GM21390 (cell line): ENCODE measurements at regions not wholly inside any gene's neighbourhood (a gene's known extent, or its start where the extent isn't known, plus 50 kb on each side); places are given as distances from the start of the nearest gene placed in this dataset.
A peak's percentile ranks its signal among the peaks of the same experiment; 100 is the strongest.
"Not testable (repeated sequence)": the region's sequence is repeated elsewhere in the genome, so short reads cannot be mapped to it uniquely, and the experiment has no call there.

Source experiments
- ATAC-seq: cut with Tn5 transposase; IDR thresholded peaks from one replicate; pipeline ENCODE4 v1.9.1; 2021; ENCODE audit not compliant: unreplicated experiment

DNA sequence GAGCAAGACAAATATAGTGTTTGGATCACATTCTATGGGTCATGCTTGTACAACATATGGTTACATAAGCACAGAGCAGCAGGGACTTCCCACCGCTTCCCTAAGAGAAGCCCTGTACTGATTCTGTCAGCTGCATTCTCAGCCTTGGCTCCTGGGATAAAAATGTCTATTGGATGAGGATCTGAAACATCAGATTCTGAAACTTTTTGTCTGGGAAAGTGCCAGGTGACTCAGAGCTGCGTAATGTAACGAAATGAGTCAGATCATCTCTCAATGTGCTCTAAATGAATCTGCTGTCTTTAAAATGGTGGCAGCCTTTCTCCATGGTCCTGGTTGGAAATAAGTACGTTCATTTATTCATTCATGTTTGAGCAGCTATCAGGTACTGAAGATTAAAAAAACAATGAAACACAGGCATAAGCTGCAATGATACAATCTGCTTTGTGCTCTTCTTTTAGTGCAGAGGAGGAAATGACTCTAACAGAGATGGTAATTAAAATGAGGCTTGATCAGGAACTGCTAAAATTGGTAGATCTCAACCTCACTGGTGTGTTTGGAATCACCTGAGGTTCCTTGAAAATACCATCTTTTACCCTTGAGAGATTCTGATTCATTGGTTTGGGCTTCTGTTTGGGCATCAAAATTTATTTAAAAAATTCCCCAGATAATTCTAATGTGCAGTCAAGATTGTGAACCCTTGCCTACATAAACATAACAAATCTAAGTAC is 99.1 kb upstream of the NAP1L1 start:
- ATAC-seq: peak; percentile 90

DNA sequence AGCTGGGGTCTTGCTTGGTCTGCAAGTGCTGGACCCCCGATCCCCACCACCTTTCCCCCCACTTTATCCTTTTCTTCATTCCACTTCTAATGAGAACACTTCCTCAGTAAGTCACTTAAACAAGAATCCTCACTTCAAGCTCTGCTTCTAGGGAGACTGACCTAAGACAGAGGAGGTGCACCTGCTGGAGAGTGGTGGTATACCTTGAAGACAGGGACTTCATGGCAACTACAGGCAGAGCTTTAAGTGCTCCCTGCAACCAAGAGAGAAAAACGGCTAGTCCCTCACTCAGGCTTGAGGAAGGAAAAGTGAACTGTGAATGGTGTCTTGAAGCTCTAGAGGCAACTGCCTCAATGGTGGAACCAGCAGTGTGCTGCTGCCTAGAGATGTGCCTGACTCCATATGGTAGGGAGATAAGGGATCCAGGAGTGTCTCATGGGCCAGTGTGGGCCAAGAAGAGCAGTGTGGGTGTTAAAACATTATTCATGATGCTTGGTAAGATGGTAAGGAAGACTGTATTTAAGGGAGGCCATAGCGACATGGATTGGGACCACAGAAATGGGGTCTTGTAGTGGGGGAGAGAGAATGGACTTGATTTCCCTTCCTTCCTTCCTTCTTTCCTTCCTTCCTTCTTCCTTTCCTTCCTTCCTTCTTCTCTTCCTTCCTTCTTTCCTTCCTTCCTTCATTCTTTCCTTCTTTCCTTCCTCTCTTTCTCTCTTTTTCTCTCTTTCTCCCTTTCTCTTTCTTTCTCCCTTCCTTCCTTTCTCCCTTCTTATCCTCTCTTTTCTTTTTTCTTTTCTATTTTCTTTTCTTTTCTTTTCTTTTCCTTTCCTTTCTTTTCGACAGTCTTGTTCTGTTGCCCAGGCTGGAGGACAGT is 96.2 kb upstream of the NAP1L1 start:
- ATAC-seq: no peak

DNA sequence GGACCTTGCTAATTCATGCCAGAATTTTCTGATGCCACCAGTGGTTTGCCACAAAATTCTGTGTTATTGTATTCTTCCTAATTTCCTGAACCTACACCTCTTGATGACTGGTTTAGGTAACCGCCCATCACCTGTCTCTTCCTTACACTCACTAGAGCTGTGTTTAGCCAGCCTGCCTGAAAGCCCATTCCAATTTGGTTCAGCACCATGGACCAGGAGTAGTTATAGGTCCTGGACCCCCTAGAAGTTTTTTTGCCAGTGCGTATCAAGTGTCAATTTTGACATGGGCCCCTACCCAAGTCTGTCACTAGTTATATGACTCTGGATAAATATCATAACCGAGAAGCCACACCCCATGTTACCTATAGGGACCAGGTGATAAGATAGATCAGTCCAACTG is 94.0 kb upstream of the NAP1L1 start:
- no peak for ATAC-seq

DNA sequence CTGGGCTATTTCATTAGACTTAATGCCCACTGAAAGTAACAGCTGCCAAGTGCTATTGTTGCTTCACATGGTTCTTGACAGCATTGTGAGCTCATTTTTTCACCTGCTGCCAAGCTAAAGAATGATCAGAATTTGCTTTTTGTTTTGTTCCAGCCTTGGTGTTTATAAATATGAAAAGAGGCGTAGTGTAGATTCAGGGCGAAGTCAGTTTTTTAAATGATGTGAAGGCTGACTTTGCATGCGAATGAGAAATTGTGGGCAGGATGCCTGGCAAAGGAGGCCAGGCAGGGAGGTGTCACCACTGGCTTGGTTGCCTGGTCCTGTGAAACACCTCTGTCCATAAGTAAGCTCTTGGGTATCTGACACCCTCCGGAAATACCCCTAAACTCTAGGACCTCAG is 93.3 kb upstream of the NAP1L1 start:
- ATAC-seq: no peak

DNA sequence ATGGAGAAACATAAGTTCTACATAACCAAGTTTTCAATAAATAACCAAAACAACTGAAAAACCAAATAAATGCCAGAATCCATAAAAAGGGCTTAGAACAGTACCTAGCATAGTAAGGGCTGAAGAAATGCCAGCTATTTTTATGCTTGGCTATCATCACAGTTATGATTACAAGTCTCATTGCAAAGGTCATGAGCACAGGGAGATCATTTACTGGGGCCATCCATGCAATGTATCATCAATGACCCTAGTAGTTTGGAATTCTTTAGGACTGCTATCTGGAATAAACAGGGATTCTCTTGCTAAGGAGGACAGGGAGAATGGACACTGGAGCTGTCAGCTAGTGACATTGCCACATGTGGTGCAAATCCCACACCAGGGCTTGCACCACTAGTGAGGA is 92.5 kb upstream of the NAP1L1 start:
- no peak for ATAC-seq

DNA sequence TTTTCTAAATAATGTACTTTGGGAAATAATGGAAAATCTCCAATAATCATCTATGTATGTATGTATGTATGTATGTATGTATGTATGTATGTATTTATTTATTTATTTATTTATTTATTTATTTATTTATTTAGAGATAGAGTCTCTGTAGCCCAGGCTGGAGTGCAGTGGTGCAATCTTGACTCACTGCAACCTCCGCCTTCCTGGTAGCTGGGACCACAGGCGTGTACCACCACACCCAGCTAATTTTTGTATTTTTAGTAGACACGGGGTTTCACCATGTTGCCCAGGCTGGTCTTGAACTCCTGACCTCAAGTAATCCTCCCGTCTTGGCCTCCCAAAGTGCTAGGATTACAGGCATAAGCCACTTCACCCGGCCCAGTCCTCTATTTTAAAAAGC is 91.5 kb upstream of the NAP1L1 start:
- ATAC-seq: not testable (repeated sequence)

DNA sequence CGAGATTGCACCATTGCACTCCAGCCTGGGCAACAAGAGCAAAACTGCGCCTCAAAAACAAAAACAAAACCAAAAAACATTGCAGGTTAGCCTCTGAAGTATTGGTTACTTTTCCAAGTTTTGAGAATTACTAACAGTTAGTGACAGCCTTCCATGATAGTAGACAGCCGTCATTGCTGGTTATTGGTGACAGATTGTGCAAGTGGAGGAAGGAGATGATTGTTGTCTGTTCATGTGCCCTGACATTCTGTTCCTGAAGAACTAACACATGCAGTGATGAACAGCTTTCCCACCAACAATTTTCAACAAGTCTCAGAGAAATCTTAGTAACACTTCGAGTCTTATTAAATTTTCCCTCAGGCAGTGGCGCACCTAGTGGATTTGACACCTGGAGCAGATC is 89.3 kb upstream of the NAP1L1 start:
- ATAC-seq: no peak

DNA sequence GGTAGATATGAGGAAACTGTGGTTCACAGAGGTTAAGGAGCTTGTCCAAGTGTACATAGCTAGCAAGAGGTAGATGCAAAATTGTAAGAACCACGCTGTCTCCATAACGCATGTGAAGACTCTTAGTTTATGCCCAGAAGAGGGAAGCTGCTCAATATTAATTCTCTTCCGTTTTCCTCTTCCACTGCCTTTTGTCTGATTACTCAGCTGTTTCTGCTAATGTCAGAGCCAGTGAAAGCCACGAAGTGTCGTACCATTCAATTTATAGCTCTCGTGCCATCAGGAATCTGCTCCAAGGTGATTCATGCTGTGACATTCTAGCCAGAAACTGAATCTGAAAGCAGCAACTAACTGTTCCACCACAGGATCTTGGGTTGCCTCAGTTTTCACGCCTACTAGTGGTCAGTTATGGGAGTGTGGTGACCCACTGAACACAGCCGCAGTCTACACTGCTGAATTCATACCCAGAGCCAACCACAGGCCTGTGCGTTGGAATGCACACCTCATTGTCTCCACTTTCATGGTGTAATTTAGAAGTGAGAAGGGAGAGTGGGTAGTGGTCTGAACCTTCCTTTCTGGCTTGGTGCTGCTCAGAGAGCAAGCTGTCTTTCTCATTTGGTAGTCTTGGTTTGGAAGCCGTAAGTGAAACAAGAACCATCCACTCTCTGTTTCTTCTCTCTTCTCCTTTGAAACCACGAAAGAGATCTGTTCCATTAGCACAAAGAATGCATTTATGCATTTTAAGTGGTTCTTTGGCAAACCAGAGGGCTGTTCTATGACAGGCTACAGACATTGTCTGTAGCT is 74.2 kb upstream of the NAP1L1 start:
- peak; percentile 95 for ATAC-seq

DNA sequence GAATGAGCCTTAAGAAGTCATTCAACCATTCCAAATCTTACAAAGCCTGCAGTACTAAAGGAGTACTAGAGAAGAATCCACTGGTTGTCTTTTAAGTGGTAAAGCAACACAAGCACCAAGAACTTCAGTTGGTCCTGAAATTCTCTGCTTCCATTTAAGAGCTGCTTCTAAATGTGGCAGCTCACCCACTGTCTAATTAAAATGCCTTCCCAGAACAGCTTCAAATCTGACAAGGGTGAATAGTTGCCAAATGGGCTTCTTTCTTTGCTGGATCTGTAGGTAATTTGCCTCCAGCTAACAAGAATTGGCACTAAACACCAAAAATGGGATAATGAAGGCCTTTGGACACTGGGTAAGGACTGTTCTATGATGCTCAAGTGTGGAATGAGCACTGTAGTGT is 72.2 kb upstream of the NAP1L1 start:
- no peak for ATAC-seq

DNA sequence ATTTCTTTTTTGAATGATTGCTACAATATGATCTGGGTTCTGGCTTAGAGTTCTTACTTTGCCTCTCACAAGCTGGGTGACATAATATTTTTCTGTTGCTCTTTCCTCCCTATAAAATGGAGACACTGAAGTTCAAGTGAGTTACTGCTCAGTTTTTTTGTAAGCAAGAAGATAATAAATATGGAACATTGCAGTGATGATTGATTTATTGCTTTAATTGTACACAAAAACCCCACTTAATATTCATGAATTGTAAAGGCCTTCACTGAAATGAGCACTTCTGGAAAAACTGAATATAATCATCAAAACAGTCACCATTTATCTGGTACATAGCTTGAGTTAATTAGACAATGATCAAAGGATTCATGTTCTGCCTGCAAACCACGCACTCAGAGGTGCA is 71.8 kb upstream of the NAP1L1 start:
- no peak for ATAC-seq

DNA sequence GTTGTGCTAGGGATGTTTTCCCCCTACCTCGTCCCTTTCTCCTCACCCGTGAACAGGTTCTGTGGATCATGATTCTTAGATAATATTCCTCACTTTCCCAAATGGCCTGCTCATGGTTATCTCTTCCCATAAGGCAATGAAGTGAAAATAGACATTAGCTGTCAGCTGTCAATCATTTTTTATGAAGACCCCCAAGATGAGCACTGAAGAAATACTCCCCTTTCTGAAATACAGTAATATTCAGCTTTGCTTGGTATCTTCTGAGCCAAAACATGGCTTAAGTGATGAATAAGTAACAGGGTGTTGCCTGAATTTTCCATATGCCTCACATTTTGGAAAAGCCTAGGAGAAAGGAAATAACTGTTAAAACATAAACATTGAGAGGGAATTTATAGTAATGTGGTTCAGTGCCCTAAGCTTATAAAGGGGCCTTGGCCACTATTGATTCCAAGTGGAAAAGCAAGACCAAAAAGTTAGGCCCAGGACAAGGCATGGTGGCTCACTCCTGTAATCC is 70.7 kb upstream of the NAP1L1 start:
- no peak for ATAC-seq

DNA sequence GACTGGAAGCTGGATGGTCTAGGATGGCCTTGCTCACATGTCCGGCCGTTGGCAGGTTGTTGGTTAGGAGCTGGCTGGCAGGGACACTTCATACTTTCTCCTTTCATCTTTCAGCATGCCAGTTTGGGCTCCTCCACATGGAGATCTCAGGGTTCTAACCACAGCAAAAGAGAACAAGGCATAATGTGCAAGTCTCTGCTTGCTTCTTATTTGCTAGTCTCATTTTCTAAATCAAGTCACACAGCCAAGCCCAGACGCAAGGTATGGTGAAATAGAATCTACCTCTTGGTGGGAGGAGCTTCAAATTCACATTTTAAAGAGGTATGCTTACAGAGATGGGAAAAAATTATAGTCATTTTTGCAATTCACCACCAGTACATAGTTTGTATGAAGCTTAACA is 69.1 kb upstream of the NAP1L1 start:
- peak; percentile 5 for ATAC-seq

DNA sequence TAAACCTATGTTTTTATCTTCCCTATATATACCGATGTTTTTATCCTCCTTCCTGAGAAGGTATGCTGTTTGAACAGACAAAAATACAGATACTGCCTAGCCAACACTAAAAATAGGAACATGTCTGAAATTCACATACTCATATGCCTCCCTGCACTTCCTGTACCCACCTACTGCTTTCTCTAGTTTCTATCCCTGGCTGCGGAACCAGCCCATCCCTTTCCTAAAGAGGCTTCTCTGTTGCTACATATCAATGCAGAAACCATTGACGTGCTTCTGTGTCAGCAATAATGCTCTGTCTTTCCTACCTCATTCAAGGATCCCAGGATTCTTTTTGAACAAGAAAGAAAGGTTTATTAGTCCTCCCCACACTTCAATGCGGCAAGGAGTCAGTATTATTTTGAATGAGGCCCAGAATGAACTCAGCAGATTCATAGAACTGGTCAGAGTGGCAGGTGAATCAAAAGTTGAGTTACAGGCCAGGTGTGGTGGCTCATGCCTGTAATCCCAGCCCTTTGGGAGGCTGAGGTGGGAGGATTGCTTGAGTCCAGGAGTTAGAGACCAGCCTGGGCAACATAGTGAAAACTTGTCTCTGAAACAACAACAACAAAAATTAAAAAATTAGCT is 67.8 kb upstream of the NAP1L1 start:
- ATAC-seq: peak; percentile 89

DNA sequence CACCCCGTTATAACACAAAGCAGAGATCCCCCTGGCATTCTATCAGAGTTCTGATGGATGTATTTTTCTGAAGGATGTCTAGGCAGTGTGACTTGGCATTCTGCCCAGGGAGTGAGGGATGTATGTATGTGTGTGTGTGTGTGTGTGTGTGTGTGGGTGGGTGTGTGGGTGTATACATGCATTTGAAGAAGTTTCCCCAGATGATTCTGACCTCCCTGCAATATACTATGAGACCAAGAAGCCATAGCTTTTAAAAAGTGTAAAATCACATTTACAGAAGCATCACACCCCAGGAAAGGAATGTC is 59.7 kb upstream of the NAP1L1 start:
- no peak for ATAC-seq

DNA sequence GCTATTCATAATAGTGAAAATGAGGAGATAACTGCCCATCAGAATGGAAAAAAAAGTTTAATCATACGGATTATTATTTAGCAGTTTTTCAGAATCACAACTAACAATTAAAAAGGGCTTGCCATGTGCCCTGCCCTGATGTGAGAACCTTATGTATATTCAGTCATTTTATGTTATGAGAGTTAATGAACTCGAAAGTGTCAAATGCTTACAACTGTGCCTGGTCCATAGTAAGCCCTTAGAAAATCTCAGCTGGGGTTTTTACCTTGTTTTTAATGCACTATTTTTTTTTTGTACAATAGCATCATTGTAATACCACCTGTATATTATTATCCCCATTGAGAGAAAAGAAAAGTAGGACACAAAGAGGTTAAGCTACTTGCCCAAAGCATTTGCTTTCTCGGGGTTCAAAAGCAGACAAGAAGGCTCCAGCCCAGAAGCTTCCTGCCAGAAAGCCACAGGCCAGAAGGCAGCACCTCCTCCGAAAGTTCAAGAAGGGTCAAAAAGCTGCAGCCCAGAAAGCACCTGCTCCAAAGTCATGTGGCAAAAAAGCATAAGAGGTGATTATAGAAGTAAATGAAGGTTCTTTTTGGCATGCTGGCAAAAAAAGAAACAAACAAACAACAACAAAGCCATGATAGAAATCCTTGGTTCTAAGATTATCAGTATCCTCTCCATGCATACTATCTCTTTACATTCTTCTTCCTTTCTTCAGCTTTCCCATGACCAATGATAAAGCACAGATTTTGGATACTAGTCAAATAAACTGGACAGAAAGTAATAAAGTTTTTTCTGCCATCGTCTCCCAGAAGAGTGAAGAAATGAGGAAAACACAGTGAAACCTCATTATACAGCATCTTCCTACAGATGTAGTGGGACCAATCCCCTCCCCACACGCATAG is 59.1 kb upstream of the NAP1L1 start:
- ATAC-seq: peak; percentile 97

DNA sequence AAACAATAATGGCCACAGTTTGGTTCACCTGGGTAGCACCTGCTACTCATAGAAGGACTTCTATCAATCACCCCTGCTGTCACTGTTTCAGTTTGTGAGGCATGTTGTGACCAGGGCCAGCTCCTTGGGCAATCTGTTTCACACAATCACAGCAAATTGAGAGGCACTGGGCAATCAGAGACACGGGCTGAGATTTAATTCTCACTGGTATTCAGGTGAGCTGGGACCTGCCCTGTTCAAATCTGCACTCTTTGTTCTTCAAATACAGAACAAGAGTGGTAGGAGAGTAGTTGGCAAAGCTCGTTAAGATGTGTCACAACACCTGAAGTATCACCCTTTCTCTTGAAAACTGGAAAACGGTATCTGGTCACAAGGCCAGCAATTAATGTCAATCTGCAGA is 57.8 kb upstream of the NAP1L1 start:
- no peak for ATAC-seq

DNA sequence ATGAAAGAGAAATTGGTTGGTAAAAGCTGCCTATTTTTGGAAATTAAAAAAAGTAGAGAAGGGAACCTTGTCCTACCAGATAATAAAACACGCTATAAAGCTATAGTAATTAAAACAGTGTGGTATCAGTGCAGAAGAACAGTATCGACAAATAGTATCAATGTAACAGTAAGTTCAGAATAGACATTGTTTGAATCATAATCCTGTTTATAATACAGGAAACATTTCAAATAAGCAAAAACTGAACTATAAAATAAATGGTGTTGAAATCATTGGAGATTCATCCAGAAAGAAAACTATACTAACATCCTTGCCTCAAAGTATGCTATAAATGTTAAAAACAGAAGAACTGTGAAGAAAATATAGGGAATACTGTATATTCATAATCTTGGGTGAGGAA is 54.2 kb upstream of the NAP1L1 start:
- ATAC-seq: no peak

DNA sequence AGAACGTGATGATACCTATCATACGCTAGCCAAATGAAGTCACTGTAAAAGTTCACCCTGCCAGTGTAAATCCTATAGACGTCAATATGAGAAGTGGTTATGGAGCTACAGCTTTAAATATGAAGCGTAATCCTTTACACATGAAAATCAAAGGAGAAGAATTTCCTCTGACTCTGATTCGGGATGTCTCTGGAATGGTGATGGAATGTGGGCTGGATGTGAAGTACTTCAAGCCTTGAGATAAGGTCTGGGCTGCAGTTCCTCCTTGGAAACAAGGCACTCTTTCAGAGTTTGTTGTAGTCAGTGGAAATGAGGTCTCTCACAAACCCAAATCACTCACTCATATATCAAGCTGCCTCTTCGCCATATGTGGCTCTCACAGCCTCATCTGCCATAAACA is 53.1 kb upstream of the NAP1L1 start:
- no peak for ATAC-seq

DNA sequence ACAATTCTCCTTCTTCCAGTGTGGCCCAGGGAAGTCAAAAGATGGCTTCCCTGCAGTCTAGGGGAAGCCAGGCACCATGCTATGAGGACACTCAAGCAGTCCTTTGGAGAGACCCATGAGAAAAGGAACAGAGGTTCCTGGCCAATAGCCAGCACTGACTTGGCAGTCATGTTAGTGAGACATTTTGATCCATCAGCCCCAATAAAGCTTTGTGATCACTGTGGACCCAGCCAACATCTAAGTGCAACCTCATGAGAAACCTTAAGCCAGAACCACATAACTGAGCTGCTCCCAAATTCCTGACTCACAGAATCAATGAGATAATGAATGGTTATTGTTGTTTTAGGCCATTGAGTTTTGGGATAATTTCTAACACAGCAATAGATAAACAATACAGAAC is 51.0 kb upstream of the NAP1L1 start:
- ATAC-seq: no peak
